ENCODE measurements at regions not wholly inside any gene's neighbourhood (a gene's known extent, or its start where the extent isn't known, plus 50 kb on each side); places are given as distances from the start of the nearest gene placed in this dataset.

DNA sequence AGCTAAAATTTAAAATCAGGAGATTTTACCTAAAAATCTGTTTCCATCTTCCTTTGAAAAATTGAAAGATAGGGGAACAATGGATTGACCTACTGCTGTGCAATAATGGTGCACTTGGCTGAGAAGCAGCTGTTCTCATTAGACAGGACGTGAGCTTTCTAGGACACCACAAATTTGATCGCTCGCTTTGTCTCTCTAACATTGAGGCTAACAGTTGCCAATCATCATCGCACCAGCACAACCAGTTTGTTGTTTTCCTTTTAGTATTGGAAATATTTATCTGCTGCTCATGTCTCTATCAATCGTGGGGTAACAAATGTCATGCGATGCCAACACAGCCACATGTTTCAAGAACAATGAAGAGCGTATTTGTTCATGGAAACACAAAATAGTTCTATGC lies 228.8 kb upstream of the P2RY1 start:
- no peaks in the 10 kb centered on the region for H3K9me3 ChIP-seq (ENCODE audit: low read depth)
- no peaks in the 10 kb centered on the region for H3K4me1 ChIP-seq (ENCODE audit: low read depth)
- H3K27ac ChIP-seq, result no peak overlapping the region
- TF ChIP-seq, protein P1, sequence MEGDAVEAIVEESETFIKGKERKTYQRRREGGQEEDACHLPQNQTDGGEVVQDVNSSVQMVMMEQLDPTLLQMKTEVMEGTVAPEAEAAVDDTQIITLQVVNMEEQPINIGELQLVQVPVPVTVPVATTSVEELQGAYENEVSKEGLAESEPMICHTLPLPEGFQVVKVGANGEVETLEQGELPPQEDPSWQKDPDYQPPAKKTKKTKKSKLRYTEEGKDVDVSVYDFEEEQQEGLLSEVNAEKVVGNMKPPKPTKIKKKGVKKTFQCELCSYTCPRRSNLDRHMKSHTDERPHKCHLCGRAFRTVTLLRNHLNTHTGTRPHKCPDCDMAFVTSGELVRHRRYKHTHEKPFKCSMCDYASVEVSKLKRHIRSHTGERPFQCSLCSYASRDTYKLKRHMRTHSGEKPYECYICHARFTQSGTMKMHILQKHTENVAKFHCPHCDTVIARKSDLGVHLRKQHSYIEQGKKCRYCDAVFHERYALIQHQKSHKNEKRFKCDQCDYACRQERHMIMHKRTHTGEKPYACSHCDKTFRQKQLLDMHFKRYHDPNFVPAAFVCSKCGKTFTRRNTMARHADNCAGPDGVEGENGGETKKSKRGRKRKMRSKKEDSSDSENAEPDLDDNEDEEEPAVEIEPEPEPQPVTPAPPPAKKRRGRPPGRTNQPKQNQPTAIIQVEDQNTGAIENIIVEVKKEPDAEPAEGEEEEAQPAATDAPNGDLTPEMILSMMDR (IDR thresholded peaks at IDR 0.05; ENCODE audit: low read depth, low read length), result no peak
- no peak for DNase-seq (ENCODE audit: low read depth in 1 of 2, low spot score in 1 of 2)
- no peak overlapping the region for H3K4me3 ChIP-seq
- no peaks in the 10 kb centered on the region for H3K36me3 ChIP-seq
- H3K27me3 ChIP-seq, result no peaks in the 10 kb centered on the region

DNA sequence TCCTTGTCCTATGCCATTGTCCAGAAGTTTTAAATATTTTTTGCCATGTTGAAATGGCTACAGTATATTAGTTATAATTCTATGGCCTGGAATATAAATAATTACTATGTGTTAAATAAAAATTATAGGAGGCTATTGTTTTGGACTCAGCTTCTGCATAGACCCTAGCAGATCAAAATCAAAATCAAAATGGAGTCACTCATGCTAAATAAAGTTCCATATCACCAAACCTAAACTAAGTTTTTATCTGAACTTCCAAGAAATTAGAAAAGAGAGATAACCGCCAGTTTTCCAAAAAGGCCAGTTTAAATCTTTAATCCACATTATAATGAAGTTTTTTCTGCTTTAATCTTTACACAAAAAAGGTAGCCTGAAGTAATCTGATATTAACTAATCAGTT lies 227.8 kb upstream of the P2RY1 start:
- DNase-seq (ENCODE audit: low read depth in 1 of 2, low spot score in 1 of 2), result no peak

DNA sequence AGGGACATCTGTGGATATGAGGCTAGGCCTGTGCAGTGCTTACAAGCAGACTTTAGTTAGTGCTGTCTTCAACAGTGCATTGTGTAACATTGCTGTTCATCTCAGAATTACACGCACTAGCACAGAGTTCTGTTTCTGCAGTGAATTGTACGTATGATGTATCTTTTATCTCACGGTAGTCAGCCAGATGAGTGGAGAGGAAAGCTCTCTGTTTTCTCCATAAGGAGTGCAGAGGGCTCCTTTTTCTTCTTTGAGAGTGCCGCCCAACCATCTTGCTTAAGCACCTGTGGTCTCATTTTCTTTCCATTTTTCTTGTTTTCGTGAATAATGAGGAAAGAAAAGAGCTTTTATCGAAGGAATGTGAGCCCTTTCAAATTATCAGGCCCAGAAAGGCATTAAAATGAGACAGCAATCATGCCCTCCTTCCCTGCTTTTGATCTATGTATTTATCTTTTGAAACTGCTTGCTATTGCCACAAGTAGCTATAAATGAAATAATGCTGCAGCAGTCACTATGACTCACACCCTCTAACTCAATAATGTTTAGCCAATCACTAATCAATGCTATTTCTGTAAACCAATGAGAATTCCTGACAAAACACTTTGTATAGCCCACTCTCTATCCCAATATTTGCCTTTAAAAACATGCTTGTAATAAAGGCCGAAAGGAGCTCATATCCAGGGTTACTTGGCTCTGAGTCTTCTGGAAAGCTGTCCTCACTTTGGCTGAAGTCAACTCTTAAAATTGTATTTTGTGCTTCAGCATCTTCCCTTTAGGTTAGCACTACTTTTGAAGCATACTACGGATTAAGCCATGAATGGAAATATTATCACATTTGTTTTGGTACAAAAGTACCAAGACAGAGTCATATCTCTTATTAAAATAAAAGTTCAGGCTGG lies 226.0 kb upstream of the P2RY1 start:
- Histone ChIP-seq H3K27ac (no peak overlapping the region), H3K27me3 (no peaks in the 10 kb centered on the region), H3K4me1 (ENCODE audit: low read depth) (no peaks in the 10 kb centered on the region), H3K4me3 (no peak overlapping the region), H3K36me3 (no peaks in the 10 kb centered on the region), H3K9me3 (ENCODE audit: low read depth) (no peaks in the 10 kb centered on the region)
- DNase-seq (ENCODE audit: low read depth in 1 of 2, low spot score in 1 of 2), result no peak
- TF ChIP-seq, protein P1 (IDR thresholded peaks at IDR 0.05; ENCODE audit: low read depth, low read length), result no peak

More for the DNA sequence above, 227.8 kb upstream of the P2RY1 start:
- no peak overlapping the region for H3K4me3 ChIP-seq
- H3K27me3 ChIP-seq, result no peaks in the 10 kb centered on the region
- H3K9me3 ChIP-seq (ENCODE audit: low read depth), result no peaks in the 10 kb centered on the region
- H3K27ac ChIP-seq, result no peak overlapping the region
- H3K36me3 ChIP-seq, result no peaks in the 10 kb centered on the region
- H3K4me1 ChIP-seq (ENCODE audit: low read depth), result no peaks in the 10 kb centered on the region
- TF ChIP-seq, protein P1 (IDR thresholded peaks at IDR 0.05; ENCODE audit: low read depth, low read length), result no peak

DNA sequence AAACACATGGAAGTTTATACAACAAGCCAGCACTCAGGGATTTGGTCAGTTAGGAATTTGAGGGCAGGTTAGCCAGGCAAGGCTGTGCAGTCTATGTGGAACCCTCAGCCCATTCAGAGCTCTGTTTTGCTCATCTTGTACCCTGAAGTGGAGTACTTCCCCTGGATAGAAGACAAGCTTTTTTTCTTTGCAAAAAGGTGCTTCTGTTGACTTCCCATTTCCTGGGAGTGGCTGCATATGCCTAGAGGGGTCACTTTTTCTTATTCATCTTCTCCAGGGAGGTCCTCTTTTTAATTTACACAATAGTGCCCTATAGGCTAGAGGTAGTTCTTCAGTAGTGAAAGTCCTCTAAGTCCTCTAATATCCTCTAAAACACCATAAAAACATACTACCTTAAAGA lies 225.0 kb upstream of the P2RY1 start:
- Histone ChIP-seq H3K4me3 (no peak overlapping the region), H3K27me3 (no peaks in the 10 kb centered on the region), H3K36me3 (no peaks in the 10 kb centered on the region), H3K9me3 (ENCODE audit: low read depth) (no peaks in the 10 kb centered on the region), H3K4me1 (ENCODE audit: low read depth) (no peaks in the 10 kb centered on the region), H3K27ac (no peak overlapping the region)
- no peak for DNase-seq (ENCODE audit: low read depth in 1 of 2, low spot score in 1 of 2)
- TF ChIP-seq, protein P1 (IDR thresholded peaks at IDR 0.05; ENCODE audit: low read depth, low read length), result no peak

DNA sequence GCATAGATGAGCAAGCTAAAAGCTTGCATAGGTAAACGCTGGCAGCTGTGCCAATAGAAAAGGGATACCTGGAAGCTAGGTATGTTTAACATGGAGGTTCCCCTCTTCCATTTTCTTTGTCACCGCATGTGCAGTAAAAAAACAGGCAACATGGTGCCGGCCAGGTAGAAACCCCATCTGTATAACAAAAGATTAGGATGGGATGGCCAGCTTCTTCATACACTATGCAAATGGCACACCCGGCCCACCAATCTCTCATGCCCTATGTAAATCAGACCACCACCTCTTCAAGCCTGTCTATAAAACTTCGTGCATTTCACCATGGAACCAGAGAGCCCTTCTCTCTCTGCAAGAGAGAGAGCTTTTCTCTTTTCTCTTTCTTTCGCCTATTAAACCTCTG lies 224.3 kb upstream of the P2RY1 start:
- H3K9me3 ChIP-seq (ENCODE audit: low read depth), result no peaks in the 10 kb centered on the region
- H3K27ac ChIP-seq, result no peak overlapping the region
- TF ChIP-seq, protein P1 (IDR thresholded peaks at IDR 0.05; ENCODE audit: low read depth, low read length), result no peak
- no peaks in the 10 kb centered on the region for H3K4me1 ChIP-seq (ENCODE audit: low read depth)
- DNase-seq (ENCODE audit: low read depth in 1 of 2, low spot score in 1 of 2), result no peak
- no peak overlapping the region for H3K4me3 ChIP-seq
- H3K36me3 ChIP-seq, result no peaks in the 10 kb centered on the region
- no peaks in the 10 kb centered on the region for H3K27me3 ChIP-seq
